ENCODE measurements at regions not wholly inside any gene's neighbourhood (a gene's known extent, or its start where the extent isn't known, plus 50 kb on each side); places are given as distances from the start of the nearest gene placed in this dataset.

GRCh38 chr3:64837986-64838735 lies 150.4 kb upstream of the ADAMTS9 start:
- Histone ChIP-seq H3K4me3 (ENCODE audit: low read length) (no peak overlapping the region), H3K36me3 (ENCODE audit: insufficient read depth, low read length) (no peaks in the 10 kb centered on the region), H3K27me3 (ENCODE audit: insufficient read depth, low read length) (no peaks in the 10 kb centered on the region), H2AFZ (ENCODE audit: low read depth, low read length) (no peak overlapping the region), H3K9me3 (ENCODE audit: low read length) (no peaks in the 10 kb centered on the region), H3K4me1 (ENCODE audit: insufficient read depth, low read length) (no peaks in the 10 kb centered on the region)

DNA sequence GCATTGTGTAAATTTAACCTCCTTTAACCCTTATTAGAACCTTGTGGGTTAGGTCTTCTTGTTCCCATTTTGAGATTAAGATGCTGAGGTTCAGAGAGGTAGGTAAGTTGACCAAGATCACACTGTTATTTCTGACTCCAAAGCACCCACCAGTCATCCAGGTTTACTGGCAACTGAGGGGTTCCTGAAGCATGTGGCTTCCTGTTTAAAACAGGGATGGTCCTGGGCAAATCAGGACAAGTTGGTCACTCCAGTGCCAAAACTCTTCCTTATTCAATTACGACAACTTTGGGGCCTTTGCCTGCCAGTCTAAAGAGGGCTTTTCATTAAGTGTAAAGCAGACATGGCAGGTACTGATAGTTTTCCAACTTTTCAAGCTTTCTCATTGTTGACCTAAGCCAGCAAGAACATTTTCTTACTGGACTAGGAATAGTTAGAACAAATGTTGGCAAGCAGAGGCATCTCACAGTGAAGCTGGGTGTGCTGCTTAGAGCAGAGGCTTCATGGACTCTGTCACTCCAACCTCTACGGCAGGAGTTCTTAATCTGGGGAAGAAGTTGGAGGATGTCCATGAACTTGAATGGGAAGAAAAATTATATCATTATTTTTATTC lies 149.4 kb upstream of the ADAMTS9 start:
- Histone ChIP-seq H3K27me3 (ENCODE audit: insufficient read depth, low read length) (no peaks in the 10 kb centered on the region), H2AFZ (ENCODE audit: low read depth, low read length) (no peak overlapping the region), H3K9me3 (ENCODE audit: low read length) (no peaks in the 10 kb centered on the region), H3K36me3 (ENCODE audit: insufficient read depth, low read length) (no peaks in the 10 kb centered on the region), H3K4me1 (ENCODE audit: insufficient read depth, low read length) (no peaks in the 10 kb centered on the region), H3K4me3 (ENCODE audit: low read length) (no peak overlapping the region)

DNA sequence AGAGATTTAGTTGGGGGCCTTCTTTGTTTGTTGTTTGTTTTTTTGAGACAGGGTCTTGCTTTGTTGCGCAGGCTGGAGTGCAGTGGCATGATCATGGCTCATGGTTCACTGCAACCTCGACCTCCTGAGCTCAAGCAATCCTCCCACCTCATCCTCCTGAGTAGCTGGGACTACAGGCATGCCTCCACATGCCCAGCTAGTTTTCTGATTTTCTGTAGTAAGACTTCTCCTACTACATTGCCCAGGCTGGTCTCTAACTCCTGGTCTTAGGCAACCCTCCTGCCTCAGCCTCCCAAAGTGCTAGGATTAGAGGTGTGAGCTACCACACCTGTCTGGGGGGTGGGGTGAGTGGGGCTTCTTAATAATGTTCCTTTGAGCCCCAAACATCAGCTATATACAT lies 148.3 kb upstream of the ADAMTS9 start:
- H3K36me3 ChIP-seq (ENCODE audit: insufficient read depth, low read length): no peaks in the 10 kb centered on the region
- peaks cover under 1% of the 10 kb centered on the region for H3K4me1 ChIP-seq (ENCODE audit: insufficient read depth, low read length)
- no peaks in the 10 kb centered on the region for H3K9me3 ChIP-seq (ENCODE audit: low read length)
- no peak overlapping the region for H3K4me3 ChIP-seq (ENCODE audit: low read length)
- H2AFZ ChIP-seq (ENCODE audit: low read depth, low read length): no peak overlapping the region
- H3K27me3 ChIP-seq (ENCODE audit: insufficient read depth, low read length): no peaks in the 10 kb centered on the region

DNA sequence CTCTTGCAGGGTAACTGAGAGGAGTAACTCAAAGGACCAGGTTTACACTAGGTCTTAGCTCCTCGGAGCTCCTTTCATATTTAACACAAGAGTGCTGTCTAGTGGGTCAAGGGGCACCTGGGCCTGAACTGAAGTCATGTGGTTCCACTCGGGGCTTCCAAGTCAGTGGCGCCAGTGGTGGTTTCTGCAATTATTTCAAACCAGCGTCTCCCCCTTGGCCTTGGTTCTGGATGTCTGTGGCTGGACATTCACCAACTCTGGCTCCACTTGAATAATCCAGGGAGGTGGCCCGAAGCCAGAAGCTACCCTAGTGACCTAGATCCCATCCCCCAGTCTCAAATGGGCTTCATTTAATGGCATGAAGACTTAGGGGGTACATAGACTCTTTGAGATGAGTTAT lies 144.3 kb upstream of the ADAMTS9 start:
- Histone ChIP-seq H3K36me3 (ENCODE audit: insufficient read depth, low read length) (no peaks in the 10 kb centered on the region), H3K9me3 (ENCODE audit: low read length) (no peaks in the 10 kb centered on the region), H3K4me1 (ENCODE audit: insufficient read depth, low read length) (peaks cover 12% of the 10 kb centered on the region), H3K4me3 (ENCODE audit: low read length) (no peak overlapping the region), H2AFZ (ENCODE audit: low read depth, low read length) (no peak overlapping the region), H3K27me3 (ENCODE audit: insufficient read depth, low read length) (no peaks in the 10 kb centered on the region)

DNA sequence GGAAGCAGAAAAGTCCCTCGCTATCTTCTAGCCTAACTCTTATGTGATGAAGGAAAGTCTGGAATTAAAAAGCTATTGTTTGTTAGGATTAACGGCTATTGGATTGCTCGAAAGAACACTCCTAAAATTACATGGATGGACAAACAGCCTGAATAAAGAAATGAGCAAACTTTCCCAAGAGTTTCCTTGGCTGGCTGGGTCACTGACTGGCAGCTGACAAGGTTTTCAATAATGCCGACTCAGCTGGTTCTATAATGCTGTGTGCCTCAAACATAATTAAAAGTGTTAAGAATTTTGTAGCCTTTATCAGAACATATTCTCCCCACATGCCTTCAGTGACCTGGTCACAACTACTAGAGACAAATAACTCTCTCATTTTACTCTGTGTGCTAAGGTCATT lies 142.9 kb upstream of the ADAMTS9 start:
- no peaks in the 10 kb centered on the region for H3K9me3 ChIP-seq (ENCODE audit: low read length)
- no peaks in the 10 kb centered on the region for H3K36me3 ChIP-seq (ENCODE audit: insufficient read depth, low read length)
- H2AFZ ChIP-seq (ENCODE audit: low read depth, low read length): no peak overlapping the region
- H3K4me1 ChIP-seq (ENCODE audit: insufficient read depth, low read length): peaks cover 15% of the 10 kb centered on the region
- H3K4me3 ChIP-seq (ENCODE audit: low read length): no peak overlapping the region
- H3K27me3 ChIP-seq (ENCODE audit: insufficient read depth, low read length): no peaks in the 10 kb centered on the region

- no peaks in the 10 kb centered on the region for H3K36me3 ChIP-seq (ENCODE audit: insufficient read depth, low read length)
- peaks cover 15% of the 10 kb centered on the region for H3K4me1 ChIP-seq (ENCODE audit: insufficient read depth, low read length)
- no peaks in the 10 kb centered on the region for H3K27me3 ChIP-seq (ENCODE audit: insufficient read depth, low read length)
- no peaks in the 10 kb centered on the region for H3K9me3 ChIP-seq (ENCODE audit: low read length)
- no peak overlapping the region for H2AFZ ChIP-seq (ENCODE audit: low read depth, low read length)
- no peak overlapping the region for H3K4me3 ChIP-seq (ENCODE audit: low read length)
These were observed 141.5 kb upstream of the ADAMTS9 start for GRCh38 chr3:64829331-64829730.

GRCh38 chr3:64828276-64828675 lies 140.5 kb upstream of the ADAMTS9 start:
- Histone ChIP-seq H3K27me3 (ENCODE audit: insufficient read depth, low read length) (no peaks in the 10 kb centered on the region), H3K9me3 (ENCODE audit: low read length) (no peaks in the 10 kb centered on the region), H2AFZ (ENCODE audit: low read depth, low read length) (no peak overlapping the region), H3K4me1 (ENCODE audit: insufficient read depth, low read length) (peaks cover 15% of the 10 kb centered on the region), H3K36me3 (ENCODE audit: insufficient read depth, low read length) (no peaks in the 10 kb centered on the region), H3K4me3 (ENCODE audit: low read length) (no peak overlapping the region)

DNA sequence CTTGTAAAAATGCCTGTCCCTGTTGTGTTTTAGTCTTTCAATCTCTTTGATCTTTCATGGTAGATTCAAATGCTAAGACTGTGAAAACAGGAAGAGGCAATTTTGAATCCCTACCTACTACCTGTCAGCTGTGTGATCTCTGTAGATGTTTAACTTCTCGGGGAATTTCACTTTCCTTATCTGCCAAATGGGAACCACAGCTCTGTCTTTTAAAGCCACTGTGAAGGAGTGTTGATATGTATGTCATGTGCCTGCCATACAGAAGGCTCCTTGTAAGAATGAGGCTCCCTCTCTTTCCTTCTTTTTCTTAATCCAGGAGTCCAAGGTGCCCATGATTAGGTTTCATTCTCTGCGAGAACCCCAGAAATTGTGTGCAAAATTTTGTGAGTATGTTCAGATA lies 139.6 kb upstream of the ADAMTS9 start:
- no peaks in the 10 kb centered on the region for H3K27me3 ChIP-seq (ENCODE audit: insufficient read depth, low read length)
- H3K4me1 ChIP-seq (ENCODE audit: insufficient read depth, low read length): peaks cover 15% of the 10 kb centered on the region
- H3K9me3 ChIP-seq (ENCODE audit: low read length): no peaks in the 10 kb centered on the region
- H2AFZ ChIP-seq (ENCODE audit: low read depth, low read length): no peak overlapping the region
- no peak overlapping the region for H3K4me3 ChIP-seq (ENCODE audit: low read length)
- H3K36me3 ChIP-seq (ENCODE audit: insufficient read depth, low read length): no peaks in the 10 kb centered on the region

DNA sequence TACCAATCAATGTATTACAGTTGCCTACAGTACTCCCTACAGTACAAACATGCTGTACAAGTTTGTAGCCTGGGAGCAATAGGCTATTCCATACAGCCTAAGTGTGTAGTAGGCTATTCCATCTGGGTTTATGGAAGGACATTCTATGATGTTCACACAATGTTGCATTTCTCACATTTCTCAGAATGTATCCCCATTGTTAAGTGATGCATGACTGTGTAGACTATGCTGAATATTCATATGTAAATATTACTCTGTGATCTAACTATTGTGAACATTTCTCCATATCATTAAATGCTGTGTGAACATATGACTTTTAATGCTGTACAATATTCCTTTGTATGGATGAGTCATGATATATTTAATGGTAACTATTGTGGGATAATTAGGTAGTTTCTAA lies 139.2 kb upstream of the ADAMTS9 start:
- H3K36me3 ChIP-seq (ENCODE audit: insufficient read depth, low read length): no peaks in the 10 kb centered on the region
- no peaks in the 10 kb centered on the region for H3K9me3 ChIP-seq (ENCODE audit: low read length)
- H3K4me1 ChIP-seq (ENCODE audit: insufficient read depth, low read length): peaks cover 15% of the 10 kb centered on the region
- no peaks in the 10 kb centered on the region for H3K27me3 ChIP-seq (ENCODE audit: insufficient read depth, low read length)
- no peak overlapping the region for H3K4me3 ChIP-seq (ENCODE audit: low read length)
- H2AFZ ChIP-seq (ENCODE audit: low read depth, low read length): no peak overlapping the region

GRCh38 chr3:64825404-64826120 lies 137.8 kb upstream of the ADAMTS9 start:
- Histone ChIP-seq H3K27me3 (ENCODE audit: insufficient read depth, low read length) (no peaks in the 10 kb centered on the region), H3K9me3 (ENCODE audit: low read length) (no peaks in the 10 kb centered on the region), H3K36me3 (ENCODE audit: insufficient read depth, low read length) (no peaks in the 10 kb centered on the region), H2AFZ (ENCODE audit: low read depth, low read length) (no peak overlapping the region), H3K4me3 (ENCODE audit: low read length) (no peak overlapping the region), H3K4me1 (ENCODE audit: insufficient read depth, low read length) (peaks cover 9% of the 10 kb centered on the region)

DNA sequence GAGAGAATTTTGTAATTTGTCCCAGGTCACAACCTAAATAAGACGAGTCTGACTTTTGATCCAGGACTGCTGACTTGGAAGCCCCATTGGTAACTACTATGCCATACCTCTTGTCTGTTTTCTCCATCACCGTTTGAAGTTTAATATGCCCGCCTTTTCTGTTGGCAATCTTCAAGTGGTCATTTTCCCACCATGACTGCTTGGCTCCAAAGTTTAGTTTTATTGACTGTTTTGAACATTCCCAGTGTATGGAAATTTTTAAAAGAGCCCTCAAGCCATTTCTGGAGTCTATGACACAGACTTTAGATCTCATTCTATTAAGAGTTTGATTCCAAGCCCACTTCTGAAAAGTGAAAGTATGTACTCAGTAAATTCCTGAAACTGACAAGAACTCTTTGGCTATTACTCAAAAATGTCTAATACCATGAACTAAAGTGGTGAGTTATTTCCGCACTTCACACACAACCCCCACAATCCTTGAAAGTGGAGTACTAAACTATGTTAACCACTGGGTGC lies 136.7 kb upstream of the ADAMTS9 start:
- Histone ChIP-seq H3K27me3 (ENCODE audit: insufficient read depth, low read length) (no peaks in the 10 kb centered on the region), H3K4me1 (ENCODE audit: insufficient read depth, low read length) (peaks cover 3% of the 10 kb centered on the region), H3K9me3 (ENCODE audit: low read length) (no peaks in the 10 kb centered on the region), H2AFZ (ENCODE audit: low read depth, low read length) (no peak overlapping the region), H3K4me3 (ENCODE audit: low read length) (no peak overlapping the region), H3K36me3 (ENCODE audit: insufficient read depth, low read length) (no peaks in the 10 kb centered on the region)

DNA sequence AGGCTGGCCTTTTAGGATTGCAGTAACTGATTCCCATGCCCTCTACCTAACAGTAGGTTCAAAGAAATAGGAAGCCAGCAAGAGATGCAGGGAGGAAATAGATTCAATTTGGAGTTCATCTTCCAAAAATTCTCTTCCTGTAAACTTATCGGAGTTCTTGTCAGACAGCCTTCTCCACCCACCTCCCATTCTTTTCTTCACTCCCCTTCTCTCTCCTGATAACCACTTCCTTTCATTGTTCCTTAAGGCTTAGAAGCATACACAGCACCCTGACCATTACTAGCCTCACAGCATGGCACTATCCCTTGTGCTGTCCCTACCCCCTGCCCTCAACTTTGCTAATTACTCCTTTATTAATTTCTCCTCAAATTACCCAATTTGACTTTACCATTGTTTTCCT lies 130.4 kb upstream of the ADAMTS9 start:
- H3K36me3 ChIP-seq (ENCODE audit: insufficient read depth, low read length): no peaks in the 10 kb centered on the region
- no peak overlapping the region for H2AFZ ChIP-seq (ENCODE audit: low read depth, low read length)
- H3K27me3 ChIP-seq (ENCODE audit: insufficient read depth, low read length): no peaks in the 10 kb centered on the region
- peaks cover 7% of the 10 kb centered on the region for H3K4me1 ChIP-seq (ENCODE audit: insufficient read depth, low read length)
- H3K9me3 ChIP-seq (ENCODE audit: low read length): no peaks in the 10 kb centered on the region
- H3K4me3 ChIP-seq (ENCODE audit: low read length): no peak overlapping the region

DNA sequence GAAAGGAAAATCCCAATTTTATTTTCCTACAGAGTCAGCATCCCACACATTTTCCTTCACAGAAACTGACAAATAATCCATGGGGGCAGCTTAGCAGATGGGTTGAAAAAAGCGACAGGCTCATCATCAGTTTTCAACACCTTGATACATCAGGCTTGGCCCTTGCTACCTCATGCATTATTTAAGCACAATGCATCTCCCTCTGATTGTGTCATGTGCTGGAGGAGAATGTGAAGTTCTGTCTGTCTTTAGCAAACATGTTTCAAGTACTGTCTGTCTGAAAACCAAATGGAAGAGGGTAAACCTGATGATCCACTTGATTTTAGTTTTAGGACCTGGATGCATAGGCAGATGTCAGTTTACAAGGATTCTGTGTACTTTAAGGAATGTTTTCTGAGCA lies 128.6 kb upstream of the ADAMTS9 start:
- Histone ChIP-seq H3K36me3 (ENCODE audit: insufficient read depth, low read length) (no peaks in the 10 kb centered on the region), H2AFZ (ENCODE audit: low read depth, low read length) (no peak overlapping the region), H3K27me3 (ENCODE audit: insufficient read depth, low read length) (no peaks in the 10 kb centered on the region), H3K4me1 (ENCODE audit: insufficient read depth, low read length) (peaks cover 7% of the 10 kb centered on the region), H3K9me3 (ENCODE audit: low read length) (no peaks in the 10 kb centered on the region), H3K4me3 (ENCODE audit: low read length) (no peak overlapping the region)

Measured in neuron (in vitro differentiated cells).